PFSK-1 (cell line): ENCODE measurements at regions not wholly inside any gene's neighbourhood (a gene's known extent, or its start where the extent isn't known, plus 50 kb on each side); places are given as distances from the start of the nearest gene placed in this dataset.

Experiments used
- FOXP2 ChIP-seq: optimal IDR thresholded peaks from 2 replicates; pipeline ENCODE3; 2011; ENCODE audit warnings: borderline replicate concordance, control low read depth, inconsistent platforms; ENCODE audit not compliant: insufficient read depth; ENCODE audit errors: extremely low read length, extremely low read depth
- POLR2AphosphoS5 ChIP-seq: IDR thresholded peaks from 2 replicates; pipeline ENCODE4 v1.6.1; 2012; ENCODE audit warnings: low read depth, mild to moderate bottlenecking, control low read depth, low read length, moderate library complexity
- SIN3A ChIP-seq: IDR thresholded peaks from 2 replicates; pipeline ENCODE4 v1.6.1; 2012; ENCODE audit warnings: mild to moderate bottlenecking, low read length, moderate library complexity, borderline replicate concordance; ENCODE audit not compliant: insufficient read depth
- TAF1 ChIP-seq: IDR thresholded peaks from 2 replicates; pipeline ENCODE4 v1.6.1; 2012; ENCODE audit warnings: low read length, control low read depth, borderline replicate concordance; ENCODE audit not compliant: insufficient read depth
- TF ChIP-seq, protein P1 (sequence below), 2 experiments: IDR thresholded peaks; 2 replicates each; pipeline versions ENCODE4 v1.6.1 to v1.8.0; 2011 to 2012; ENCODE audit warnings: low read depth in 2 of 2, low read length in 2 of 2, control low read depth in 1 of 2, inconsistent platforms in 1 of 2, mild to moderate bottlenecking in 1 of 2, moderate library complexity in 1 of 2; ENCODE audit not compliant: insufficient read depth in 1 of 2

DNA sequence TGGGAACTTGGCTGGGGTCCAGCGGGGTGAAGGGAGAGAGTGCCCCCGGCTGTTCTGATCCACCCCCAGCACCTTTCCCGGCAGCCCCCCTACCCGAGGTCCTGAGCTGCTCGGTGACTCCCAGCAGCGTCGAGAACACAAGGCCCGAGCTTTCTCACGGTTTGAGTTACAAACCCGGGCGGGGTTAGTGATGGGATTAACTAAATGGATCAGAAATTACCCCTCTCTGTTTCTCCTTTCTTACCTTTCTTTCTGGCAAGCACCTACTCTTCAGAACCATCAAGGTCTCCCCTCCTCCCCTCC, 139.4 kb upstream of the GPC1 start:
- TF ChIP-seq POLR2AphosphoS5 (no peak), TAF1 (no peak), SIN3A (no peak), FOXP2 (no peak)
- TF ChIP-seq, protein P1, sequence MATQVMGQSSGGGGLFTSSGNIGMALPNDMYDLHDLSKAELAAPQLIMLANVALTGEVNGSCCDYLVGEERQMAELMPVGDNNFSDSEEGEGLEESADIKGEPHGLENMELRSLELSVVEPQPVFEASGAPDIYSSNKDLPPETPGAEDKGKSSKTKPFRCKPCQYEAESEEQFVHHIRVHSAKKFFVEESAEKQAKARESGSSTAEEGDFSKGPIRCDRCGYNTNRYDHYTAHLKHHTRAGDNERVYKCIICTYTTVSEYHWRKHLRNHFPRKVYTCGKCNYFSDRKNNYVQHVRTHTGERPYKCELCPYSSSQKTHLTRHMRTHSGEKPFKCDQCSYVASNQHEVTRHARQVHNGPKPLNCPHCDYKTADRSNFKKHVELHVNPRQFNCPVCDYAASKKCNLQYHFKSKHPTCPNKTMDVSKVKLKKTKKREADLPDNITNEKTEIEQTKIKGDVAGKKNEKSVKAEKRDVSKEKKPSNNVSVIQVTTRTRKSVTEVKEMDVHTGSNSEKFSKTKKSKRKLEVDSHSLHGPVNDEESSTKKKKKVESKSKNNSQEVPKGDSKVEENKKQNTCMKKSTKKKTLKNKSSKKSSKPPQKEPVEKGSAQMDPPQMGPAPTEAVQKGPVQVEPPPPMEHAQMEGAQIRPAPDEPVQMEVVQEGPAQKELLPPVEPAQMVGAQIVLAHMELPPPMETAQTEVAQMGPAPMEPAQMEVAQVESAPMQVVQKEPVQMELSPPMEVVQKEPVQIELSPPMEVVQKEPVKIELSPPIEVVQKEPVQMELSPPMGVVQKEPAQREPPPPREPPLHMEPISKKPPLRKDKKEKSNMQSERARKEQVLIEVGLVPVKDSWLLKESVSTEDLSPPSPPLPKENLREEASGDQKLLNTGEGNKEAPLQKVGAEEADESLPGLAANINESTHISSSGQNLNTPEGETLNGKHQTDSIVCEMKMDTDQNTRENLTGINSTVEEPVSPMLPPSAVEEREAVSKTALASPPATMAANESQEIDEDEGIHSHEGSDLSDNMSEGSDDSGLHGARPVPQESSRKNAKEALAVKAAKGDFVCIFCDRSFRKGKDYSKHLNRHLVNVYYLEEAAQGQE (IDR thresholded peaks at IDR 0.05; ENCODE audit: insufficient read depth in 1 of 2, low read depth in 2 of 2, low read length in 2 of 2): no peak

DNA sequence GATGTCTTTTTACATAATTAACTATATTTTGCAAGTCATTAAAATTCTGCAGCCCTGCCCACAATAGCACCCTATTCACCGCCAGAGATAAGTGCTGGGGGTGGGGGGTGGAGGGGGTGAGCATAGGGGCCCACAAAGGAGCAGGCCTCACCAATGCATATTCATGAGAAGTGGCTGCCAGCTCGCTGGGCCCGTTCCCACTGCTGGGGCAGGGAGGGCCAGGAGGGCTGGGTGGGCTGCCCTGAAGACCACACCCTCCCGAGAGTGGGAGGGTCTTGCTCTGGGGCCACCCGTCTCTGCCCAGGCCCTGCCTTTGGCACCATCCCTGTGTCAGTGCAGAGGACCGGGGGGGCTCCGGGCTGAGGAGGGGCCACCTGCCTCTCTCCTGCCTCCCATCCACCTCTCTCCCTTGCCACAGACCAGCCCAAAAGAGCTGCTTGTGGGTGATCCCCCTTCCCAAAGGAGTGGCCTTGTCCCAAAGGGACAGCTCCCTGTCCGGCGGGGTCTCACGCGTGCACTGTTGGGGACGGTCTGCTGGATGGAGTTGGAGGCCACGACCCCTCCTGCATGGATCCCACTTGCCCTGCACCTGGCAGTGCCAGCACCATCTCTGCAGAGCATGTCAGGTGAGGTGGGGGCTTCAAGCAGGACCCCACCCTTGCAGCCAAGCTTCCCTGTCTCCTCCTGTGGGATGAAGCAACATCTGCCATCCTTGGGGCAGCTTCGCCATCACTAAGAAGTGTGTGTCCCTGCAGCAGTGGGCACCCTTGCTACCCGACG, 138.8 kb upstream of the GPC1 start:
- TF ChIP-seq POLR2AphosphoS5: no peak
- TF ChIP-seq, protein P1 (IDR thresholded peaks at IDR 0.05; ENCODE audit: insufficient read depth in 1 of 2, low read depth in 2 of 2, low read length in 2 of 2): no peak
- no peak for TF ChIP-seq FOXP2

DNA sequence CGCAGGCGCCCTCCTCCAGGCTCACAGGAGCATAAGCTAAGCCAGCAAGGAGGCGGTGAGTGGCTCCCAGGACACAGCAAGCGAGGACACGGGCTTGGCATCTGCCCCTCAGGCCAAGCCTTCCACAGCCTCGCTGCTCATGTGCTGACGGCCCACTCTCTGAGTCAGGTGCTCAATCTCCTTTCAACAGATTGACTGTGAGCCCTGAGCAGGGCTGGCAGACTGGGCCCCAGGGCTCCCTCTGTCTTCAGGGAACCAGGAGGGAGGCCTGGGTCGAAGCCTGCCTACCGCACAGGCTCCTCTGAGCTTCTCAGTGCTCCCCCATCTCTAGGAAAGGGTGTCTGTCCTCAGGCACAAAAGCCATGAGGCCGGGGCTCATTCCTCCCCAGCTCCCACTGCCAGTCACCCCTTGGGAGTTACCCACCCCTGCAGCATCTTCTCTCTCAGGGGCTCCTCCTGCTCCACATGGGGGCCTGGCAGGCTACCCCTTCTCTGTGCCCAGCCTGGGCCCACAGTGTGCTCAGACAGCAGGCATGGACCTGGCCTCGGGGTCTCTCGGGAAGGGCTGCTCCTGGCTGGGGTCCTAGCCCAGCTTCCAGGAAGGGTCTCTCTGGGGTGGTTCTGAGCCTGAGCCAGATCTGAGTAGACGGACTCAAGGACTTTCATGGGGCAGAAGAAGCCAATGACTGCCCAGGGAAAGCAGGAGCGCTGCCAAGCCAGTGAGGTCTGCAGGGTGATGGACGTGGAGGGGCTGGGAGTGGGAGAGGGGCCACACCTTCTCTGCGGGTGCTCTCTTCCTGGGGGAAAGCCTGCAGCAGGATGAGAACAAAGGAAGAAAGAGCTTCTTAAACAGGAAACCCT, 138.0 kb upstream of the GPC1 start:
- TF ChIP-seq TAF1 (no peak), SIN3A (no peak), FOXP2 (no peak), POLR2AphosphoS5 (no peak)
- TF ChIP-seq, protein P1 (IDR thresholded peaks at IDR 0.05; ENCODE audit: insufficient read depth in 1 of 2, low read depth in 2 of 2, low read length in 2 of 2): no peak

DNA sequence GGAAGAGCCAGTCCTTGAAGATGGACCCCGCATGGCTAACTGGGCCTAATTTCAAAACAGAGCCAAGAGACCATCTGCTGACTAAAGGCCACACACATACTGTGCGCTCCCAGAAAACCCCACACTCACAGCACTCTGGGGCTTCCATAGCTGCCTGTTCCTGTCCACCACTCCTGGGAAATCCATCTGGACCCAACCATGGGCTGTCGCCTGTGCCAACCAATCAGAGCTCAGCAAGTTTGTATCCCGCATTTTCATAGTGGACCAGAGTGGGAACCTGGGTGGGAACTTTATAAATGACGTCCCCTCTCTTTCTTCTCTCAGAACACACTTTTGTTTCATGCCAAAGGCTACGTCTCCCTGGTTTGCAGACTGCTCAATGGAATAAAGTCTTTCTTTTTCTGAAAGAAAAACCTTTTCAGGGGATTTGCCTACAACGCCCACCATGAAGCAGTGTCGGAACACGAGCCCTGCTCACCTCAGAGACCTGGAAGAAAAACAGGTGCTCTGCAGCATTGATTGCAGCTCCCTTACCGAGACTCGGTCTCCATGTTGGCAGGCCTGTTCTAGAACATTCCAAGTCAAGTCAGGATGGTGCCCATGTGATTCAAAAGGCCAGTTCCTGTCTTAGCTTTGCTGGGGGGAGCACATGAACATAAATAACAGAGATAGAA, 137.2 kb upstream of the GPC1 start:
- TF ChIP-seq POLR2AphosphoS5 (no peak), SIN3A (no peak), FOXP2 (no peak), TAF1 (no peak)
- TF ChIP-seq, protein P1 (IDR thresholded peaks at IDR 0.05; ENCODE audit: insufficient read depth in 1 of 2, low read depth in 2 of 2, low read length in 2 of 2): no peak
